GM12878 (cell line): ENCODE measurements at regions not wholly inside any gene's neighbourhood (a gene's known extent, or its start where the extent isn't known, plus 50 kb on each side); places are given as distances from the start of the nearest gene placed in this dataset.

Source experiments
- ATF2 ChIP-seq: IDR thresholded peaks from 2 replicates; pipeline ENCODE4 v1.6.1; 2012; ENCODE audit warnings: low read length, inconsistent platforms
- BHLHE40 ChIP-seq, 2 experiments: fragments of 450-650 bp in 1 of 2; IDR thresholded peaks; 2 replicates each; pipeline ENCODE4 v1.6.1; 2011 to 2017; ENCODE audit warnings: low read depth in 2 of 2, borderline replicate concordance in 1 of 2, improper control_type of control experiment in 1 of 2, low read length in 1 of 2, mild to moderate bottlenecking in 1 of 2
- CBFB ChIP-seq: IDR thresholded peaks from 2 replicates; pipeline ENCODE4 v1.6.1; 2016; ENCODE audit warnings: antibody characterized with exemption, low read depth
- CTCF ChIP-seq, 3 experiments: IDR thresholded peaks in 2 of 3; conservative IDR thresholded peaks in 1 of 3; 2 replicates each; pipeline ENCODE4 v1.5.1; 2011; ENCODE audit warnings: low read depth in 3 of 3, low read length in 3 of 3, mild to moderate bottlenecking in 3 of 3, control low read depth in 2 of 3, moderate library complexity in 2 of 3, inconsistent platforms in 1 of 3, mixed read lengths in 1 of 3; ENCODE audit not compliant: control insufficient read depth in 2 of 3, insufficient read depth in 1 of 3; ENCODE audit errors: extremely low read depth in 1 of 3
- TARDBP ChIP-seq: IDR thresholded peaks from 2 replicates; pipeline ENCODE4 v1.6.1; 2016; ENCODE audit warnings: borderline replicate concordance
- ZBTB40 ChIP-seq: fragments of 450-650 bp; IDR thresholded peaks from 2 replicates; pipeline ENCODE4 v1.6.1; 2016; ENCODE audit warnings: mild to moderate bottlenecking, moderate library complexity, borderline replicate concordance
- ZNF217 ChIP-seq: fragments of 450-650 bp; IDR thresholded peaks from 2 replicates; pipeline ENCODE4 v1.6.1; 2017; ENCODE audit warnings: antibody characterized with exemption, mild to moderate bottlenecking

- TF ChIP-seq CBFB: no peak
- TF ChIP-seq TARDBP: no peak
- TF ChIP-seq ZBTB40: no peak
- TF ChIP-seq BHLHE40 (IDR thresholded peaks at IDR 0.05; ENCODE audit: borderline replicate concordance in 1 of 2, low read depth in 2 of 2, low read length in 1 of 2): no peak
- TF ChIP-seq ATF2: no peak
- no peak for TF ChIP-seq CTCF (IDR thresholded peaks at IDR 0.05 in 2 of 3, conservative IDR thresholded peaks at IDR 0.05 in 1 of 3; ENCODE audit: control insufficient read depth in 2 of 3, extremely low read depth in 1 of 3, insufficient read depth in 1 of 3, low read depth in 3 of 3, low read length in 3 of 3)
- no peak for TF ChIP-seq ZNF217
These were observed 541.3 kb downstream of the GBA3 start for GRCh38 chr4:23234018-23234417.
